B cell (primary cell): ENCODE measurements at regions not wholly inside any gene's neighbourhood (a gene's known extent, or its start where the extent isn't known, plus 50 kb on each side); places are given as distances from the start of the nearest gene placed in this dataset.
"Not testable (repeated sequence)": the region's sequence is repeated elsewhere in the genome, so short reads cannot be mapped to it uniquely, and the experiment has no call there.

Source experiments
- CTCF ChIP-seq: fragments of 200-600 bp; IDR thresholded peaks from one replicate; pipeline ENCODE4 v1.8.0; 2022; ENCODE audit warnings: antibody characterized with exemption, mild to moderate bottlenecking
- EZH2 ChIP-seq: IDR thresholded peaks from 2 replicates; pipeline ENCODE4 v1.6.1; 2012; ENCODE audit warnings: borderline replicate concordance, low read depth, mild to moderate bottlenecking, moderate library complexity, low read length; ENCODE audit not compliant: insufficient read depth, poor library complexity, severe bottlenecking

GRCh38 chr9:97158722-97159121 is 119.8 kb upstream of the CTSV start:
- TF ChIP-seq CTCF, EZH2: not testable (repeated sequence)
